ENCODE measurements at regions not wholly inside any gene's neighbourhood (a gene's known extent, or its start where the extent isn't known, plus 50 kb on each side); places are given as distances from the start of the nearest gene placed in this dataset.

GRCh38 chr14:66233591-66233990 lies 252.6 kb upstream of the CCDC196 start:
- TF ChIP-seq CTCF (IDR thresholded peaks at IDR 0.05) (no peak), POLR2A (IDR thresholded peaks at IDR 0.05) (no peak)
